EH (cell line): ENCODE measurements at regions not wholly inside any gene's neighbourhood (a gene's known extent, or its start where the extent isn't known, plus 50 kb on each side); places are given as distances from the start of the nearest gene placed in this dataset.

Experiments
- DNase-seq: peaks from one replicate; pipeline ENCODE4 v3.0.0-alpha.2; 2015; ENCODE audit warnings: low read depth

DNA sequence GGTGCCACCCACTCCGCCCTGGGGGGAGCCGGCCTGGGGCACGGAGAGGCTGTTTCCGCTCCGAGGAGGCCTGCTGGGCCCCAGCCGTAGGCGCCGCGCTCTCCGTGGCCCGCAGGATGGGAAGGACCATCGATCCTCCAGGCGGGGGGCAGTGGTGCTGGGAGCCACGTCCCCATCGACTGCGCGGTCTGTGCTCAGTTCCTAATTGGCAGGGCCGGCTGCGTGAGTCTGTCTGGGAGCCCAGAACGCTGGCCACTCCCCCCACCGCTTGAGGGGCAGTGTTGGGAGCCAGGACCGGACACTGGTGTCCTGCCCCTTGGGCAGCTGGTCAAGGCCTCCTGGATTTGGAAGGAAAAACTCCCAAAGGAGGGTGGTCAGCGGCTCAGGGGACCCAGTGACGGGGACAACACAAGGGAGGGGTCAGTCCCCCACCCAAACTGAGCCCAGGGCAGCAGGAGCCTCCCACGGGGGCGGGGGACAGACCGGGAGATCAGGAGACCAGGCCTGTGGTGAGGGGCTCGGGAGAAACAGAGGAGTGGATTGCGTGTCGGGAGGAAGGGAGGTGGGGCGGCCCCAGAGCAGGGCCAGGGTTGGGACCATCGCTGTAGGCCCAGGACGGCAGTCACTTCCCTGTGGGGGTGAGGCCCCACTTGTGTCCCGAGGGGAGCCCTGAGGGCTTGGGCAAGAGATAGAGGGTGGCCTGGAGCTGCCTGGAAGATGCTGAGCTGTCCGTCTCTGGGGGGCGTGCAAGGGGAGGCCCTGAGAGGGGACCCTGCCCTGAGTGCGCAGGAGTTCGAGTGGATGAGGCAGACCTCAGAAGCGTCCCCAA is 89.0 kb downstream of the UNCX start:
- DNase-seq: no peak

- no peak for DNase-seq
Measured at GRCh38 chr7:1322240-1323110, 89.8 kb downstream of the UNCX start.

GRCh38 chr7:1323178-1324027 is 90.7 kb downstream of the UNCX start:
- no peak for DNase-seq

GRCh38 chr7:1324028-1324900 is 91.6 kb downstream of the UNCX start:
- DNase-seq: no peak

GRCh38 chr7:1325246-1325645 is 92.6 kb downstream of the UNCX start:
- no peak for DNase-seq

- DNase-seq: no peak
Measured at GRCh38 chr7:1325646-1326510, 93.2 kb downstream of the UNCX start.

GRCh38 chr7:1326511-1326785 is 93.8 kb downstream of the UNCX start:
- DNase-seq: no peak

DNA sequence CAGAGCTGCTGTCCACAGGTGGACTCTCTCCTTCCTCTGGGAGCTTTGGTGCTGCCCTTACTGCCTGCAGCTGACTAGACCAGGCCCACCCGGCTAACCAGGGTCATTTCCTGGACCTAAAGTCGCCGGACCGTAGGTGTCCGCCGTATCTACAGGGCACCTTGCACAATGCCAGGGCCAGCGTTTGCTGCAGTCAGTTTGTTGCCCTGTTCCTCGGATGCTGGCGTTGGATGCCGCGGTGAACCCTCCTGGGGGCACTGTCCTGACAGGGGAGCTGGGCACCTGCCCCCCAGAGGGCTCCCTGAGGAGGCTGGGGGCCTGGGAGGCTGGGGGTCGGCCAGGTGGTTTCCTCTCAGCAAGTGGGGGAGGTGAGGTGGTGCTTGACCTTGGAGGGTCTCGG is 96.6 kb downstream of the UNCX start:
- DNase-seq: no peak

DNA sequence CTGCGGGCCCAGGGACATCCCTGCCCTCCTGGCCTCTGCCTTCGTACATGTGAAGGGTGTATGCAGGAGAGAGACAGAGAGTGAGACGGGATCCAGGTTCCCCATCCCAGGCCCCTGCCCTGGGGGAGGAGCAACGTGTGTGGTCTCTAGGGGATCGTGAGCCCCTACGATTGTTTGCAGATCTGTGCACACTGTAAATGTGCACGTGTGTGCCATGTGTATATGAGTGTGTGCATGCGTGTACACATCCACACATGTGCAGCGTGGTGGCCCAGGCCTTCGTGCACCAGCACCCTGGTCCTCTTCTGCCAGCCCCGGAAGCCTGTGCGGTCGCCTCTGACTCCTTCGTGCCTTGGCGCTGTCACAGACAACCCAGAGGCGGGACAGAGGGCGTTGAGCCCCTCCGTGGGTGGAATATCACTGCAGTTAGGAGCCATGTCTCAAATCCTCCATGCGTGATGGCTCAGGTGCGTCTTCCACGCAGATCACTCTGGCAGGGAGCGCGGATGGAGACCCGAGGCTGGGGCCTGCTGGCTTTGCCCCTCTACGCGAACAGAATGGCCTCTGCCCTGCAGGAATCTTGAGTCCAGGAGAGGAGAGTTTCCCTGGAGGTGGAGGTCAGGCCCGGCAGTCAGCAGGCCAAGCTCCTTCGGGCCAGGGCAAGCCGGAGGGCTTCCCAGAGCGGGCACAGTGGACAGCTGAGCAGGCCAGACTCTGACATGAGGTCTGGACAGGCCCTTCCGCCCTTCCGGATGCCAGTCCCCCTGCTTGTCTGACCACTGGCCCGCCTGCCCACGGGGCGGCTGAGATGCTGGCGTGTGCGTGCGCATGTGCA is 97.5 kb downstream of the UNCX start:
- DNase-seq: no peak

DNA sequence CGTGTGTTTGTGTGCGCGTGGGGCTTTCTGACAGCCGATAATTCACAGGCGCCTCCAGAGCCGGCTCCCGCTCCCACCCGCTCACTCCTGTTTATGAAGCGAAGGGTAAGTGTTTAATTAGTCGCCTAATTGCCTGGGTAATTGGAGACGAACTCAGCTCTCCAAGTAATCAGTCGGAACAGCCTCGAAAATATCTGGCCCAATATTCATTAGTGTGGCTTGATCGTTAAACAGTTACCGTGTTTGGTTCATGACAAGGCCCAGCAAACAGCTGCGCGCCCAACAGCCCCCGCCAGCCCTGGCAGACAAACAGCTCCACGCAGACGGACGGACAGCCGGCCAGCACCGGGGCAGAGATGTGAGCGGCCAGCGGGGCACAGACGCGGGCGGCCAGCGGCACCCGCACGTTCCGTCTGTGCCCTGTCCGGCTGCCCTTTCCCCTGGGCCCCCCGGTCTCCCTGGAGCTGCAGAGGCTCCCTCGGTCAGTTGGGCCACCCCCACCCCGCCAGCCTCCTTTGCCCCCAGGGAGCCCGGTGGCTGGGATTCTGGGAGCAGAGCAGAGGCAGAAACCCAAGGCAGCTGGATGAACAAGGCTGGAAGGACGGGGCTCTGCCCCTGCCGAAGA is 98.2 kb downstream of the UNCX start:
- DNase-seq: no peak

- DNase-seq: no peak
Measured at GRCh38 chr7:1331561-1332467, 99.1 kb downstream of the UNCX start.

DNA sequence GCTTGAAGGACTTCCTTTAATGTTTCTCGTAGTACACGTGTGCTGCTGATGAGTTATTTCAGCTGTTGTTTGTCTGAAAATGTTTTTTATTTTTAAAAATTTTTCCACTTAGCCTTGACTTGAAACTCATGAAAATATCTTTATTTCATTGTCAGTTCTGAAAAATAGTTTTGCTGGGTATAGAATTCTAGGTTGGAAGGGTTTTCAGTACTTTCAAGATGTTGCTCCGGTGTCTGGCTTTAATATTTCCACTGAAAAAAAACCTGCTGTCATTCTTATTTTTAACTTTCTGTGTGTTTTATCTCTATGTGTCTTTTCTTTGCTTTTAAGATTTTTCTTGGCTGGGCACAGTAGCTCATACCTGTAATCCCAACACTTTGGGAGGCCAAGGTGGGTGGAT is 103.8 kb downstream of the UNCX start:
- DNase-seq: no peak

GRCh38 chr7:1339611-1340010 is 106.9 kb downstream of the UNCX start:
- no peak for DNase-seq

DNA sequence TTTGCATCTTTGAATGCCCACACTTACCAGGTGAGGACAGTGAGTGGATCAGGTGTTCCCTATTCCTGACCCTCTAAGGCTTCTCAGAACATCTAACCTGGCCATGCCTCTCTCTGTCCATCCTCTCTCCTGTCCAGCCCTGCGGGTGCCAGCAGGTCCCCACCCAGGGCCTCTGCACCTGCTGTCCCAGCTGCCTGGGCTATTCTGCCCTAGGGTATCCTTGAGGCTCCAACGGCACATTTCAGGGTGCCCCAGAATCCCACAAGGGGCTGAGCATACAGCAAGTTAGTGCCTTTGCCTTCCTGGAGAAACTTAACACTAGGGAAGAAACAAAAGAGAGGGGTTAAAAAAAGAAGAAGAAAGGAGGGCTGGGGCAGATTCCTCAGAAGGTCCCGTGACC is 107.4 kb downstream of the UNCX start:
- DNase-seq: no peak

DNA sequence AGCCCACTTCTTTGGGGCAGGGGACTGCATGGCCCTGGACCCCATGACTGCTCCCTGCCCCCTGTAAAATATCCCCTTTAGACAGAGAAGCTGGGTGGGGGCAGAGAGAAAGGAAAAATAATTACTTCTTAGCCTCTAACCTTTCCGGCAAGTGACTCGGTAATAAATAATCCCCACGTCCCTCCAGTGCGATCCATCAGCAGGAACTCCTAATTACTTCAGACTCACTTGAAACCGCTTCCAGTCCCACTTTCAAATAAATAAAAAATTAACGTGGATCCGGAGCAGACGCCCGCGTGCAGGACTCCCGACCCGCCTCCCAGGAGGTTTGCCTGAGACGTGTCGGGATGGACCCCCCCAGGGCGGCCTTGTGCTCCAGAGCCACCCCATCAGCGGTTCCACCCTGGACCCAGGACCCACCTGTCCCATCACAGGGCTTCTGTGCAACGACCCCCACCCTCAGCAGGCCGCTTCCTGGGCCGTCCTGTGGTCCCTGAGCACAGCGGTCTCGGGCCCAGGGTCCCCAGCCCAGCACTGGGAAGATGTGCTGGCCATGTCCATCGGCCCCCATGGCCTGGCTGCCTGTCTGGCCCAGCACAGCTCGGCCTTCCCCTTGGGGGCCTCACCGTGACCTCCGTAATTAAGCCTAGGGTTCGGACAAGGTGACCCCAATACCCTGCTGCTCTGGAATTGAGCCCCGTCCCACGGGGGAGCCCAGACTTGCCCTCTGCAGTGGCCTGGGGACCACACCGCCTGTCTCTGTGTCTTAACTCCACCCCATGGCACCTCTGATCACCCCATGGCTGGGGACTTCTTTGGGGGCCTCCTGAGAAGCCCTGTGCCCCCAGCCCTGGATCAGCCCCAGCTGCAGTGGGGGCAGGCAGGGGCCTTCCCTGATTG is 108.0 kb downstream of the UNCX start:
- no peak for DNase-seq

- no peak for DNase-seq
Measured at GRCh38 chr7:1341361-1342089, 108.9 kb downstream of the UNCX start.
